Neural crest cell (in vitro differentiated cells): ENCODE measurements at regions not wholly inside any gene's neighbourhood (a gene's known extent, or its start where the extent isn't known, plus 50 kb on each side); places are given as distances from the start of the nearest gene placed in this dataset.
A peak's percentile ranks its signal among the peaks of the same experiment; 100 is the strongest.

Experiments
- DNase-seq: peaks from one replicate; pipeline ENCODE4 v3.0.0; 2021; ENCODE audit warnings: low read depth, mixed read lengths, low spot score
- H3K27ac Mint-ChIP-seq: one replicate; pipeline ENCODE4 v1.8.0; 2021; ENCODE audit warnings: mild to moderate bottlenecking, mixed read lengths; ENCODE audit not compliant: unreplicated experiment
- H3K27me3 Mint-ChIP-seq: 2 replicates; pipeline ENCODE4 v1.8.0; 2021; ENCODE audit warnings: low read depth, mild to moderate bottlenecking, mixed read lengths
- H3K36me3 Mint-ChIP-seq: 2 replicates; pipeline ENCODE4 v1.8.0; 2021; ENCODE audit warnings: low read depth, mild to moderate bottlenecking, mixed read lengths
- H3K4me1 Mint-ChIP-seq: 2 replicates; pipeline ENCODE4 v1.8.0; 2021; ENCODE audit warnings: mixed read lengths
- H3K4me3 Mint-ChIP-seq: one replicate; pipeline ENCODE4 v1.8.0; 2021; ENCODE audit warnings: mild to moderate bottlenecking, mixed read lengths
- H3K9me3 Mint-ChIP-seq: 2 replicates; pipeline ENCODE4 v1.8.0; 2021; ENCODE audit warnings: mixed read lengths
- TF ChIP-seq, protein P1 (sequence below): fragments of 200-600 bp; sonication (generic); conservative IDR thresholded peaks from 2 replicates; pipeline ENCODE4 v1.5.0; 2021; ENCODE audit warnings: antibody characterized with exemption, mild to moderate bottlenecking

DNA sequence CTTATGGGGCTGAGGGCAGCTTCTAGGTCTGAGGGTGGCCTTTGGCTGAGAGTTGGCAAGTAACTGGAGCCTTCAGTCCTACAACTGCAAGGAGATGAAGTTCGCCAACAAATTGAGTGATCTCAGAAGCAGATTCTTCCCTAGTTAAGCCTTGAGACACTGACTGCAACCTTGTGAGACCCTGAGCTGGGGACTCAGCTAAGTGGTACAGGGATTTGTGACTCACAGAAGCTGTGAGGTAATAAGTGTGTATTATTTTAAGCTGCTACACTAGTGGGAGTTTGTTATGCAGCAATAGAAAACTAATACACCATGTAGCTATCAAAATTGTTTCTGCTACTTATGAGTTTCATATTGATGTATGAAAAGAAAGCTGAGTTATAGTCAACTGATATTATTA, 279.2 kb downstream of the PIK3R1 start:
- H3K27me3 Mint-ChIP-seq, result no peaks in the 10 kb centered on the region
- TF ChIP-seq, protein P1, sequence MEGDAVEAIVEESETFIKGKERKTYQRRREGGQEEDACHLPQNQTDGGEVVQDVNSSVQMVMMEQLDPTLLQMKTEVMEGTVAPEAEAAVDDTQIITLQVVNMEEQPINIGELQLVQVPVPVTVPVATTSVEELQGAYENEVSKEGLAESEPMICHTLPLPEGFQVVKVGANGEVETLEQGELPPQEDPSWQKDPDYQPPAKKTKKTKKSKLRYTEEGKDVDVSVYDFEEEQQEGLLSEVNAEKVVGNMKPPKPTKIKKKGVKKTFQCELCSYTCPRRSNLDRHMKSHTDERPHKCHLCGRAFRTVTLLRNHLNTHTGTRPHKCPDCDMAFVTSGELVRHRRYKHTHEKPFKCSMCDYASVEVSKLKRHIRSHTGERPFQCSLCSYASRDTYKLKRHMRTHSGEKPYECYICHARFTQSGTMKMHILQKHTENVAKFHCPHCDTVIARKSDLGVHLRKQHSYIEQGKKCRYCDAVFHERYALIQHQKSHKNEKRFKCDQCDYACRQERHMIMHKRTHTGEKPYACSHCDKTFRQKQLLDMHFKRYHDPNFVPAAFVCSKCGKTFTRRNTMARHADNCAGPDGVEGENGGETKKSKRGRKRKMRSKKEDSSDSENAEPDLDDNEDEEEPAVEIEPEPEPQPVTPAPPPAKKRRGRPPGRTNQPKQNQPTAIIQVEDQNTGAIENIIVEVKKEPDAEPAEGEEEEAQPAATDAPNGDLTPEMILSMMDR, result no peak
- H3K36me3 Mint-ChIP-seq, result peaks cover 26% of the 10 kb centered on the region
- no peak for DNase-seq
- H3K4me1 Mint-ChIP-seq, result peaks cover 1% of the 10 kb centered on the region
- peaks cover 22% of the 10 kb centered on the region for H3K9me3 Mint-ChIP-seq
- no peak overlapping the region for H3K27ac Mint-ChIP-seq
- no peak overlapping the region for H3K4me3 Mint-ChIP-seq

DNA sequence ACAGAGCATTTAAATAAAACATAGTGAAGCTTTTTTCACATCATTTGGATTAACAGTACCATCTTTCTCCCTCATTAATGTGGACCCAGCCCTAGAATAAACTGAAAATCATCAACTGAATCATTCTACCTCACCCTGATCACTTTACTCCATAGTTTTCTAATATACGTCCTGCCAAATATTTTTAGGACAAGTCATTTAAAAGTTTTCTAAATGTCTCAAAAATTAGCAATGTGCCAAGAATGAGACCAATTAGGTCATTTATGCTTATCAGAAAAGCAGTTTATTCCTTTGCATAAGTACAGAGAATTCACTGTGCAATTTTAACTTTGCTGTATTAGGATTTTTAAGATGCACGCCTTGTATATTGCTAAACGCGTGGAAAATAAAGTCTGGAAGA, 284.4 kb downstream of the PIK3R1 start:
- Mint-ChIP-seq H3K27ac (peak overlapping the region; percentile 92), H3K4me1 (peaks cover 45% of the 10 kb centered on the region), H3K9me3 (peaks cover 26% of the 10 kb centered on the region), H3K4me3 (peak overlapping the region; percentile 35), H3K36me3 (peaks cover 34% of the 10 kb centered on the region), H3K27me3 (no peaks in the 10 kb centered on the region)
- TF ChIP-seq, protein P1, result no peak
- DNase-seq, result no peak

DNA sequence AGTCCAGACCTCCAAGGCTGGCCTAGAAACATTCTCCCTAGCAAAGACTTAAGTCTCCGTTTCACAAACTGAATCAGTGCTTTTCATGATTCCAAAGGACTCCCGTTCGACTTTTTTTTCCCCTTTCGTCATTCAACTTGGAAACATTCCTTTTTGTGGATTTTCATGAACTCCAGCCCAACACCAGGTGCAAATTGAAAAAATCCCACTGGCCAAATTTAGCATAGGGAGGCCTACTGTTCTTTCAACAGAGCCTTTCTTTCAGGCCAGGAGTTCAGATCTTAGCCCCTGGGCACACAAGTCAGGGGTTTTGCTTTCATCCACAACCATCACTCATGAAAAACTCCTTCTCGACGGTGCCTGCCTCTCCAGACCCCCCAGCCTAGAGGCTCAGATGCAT, 285.3 kb downstream of the PIK3R1 start:
- Mint-ChIP-seq H3K36me3 (peaks cover 28% of the 10 kb centered on the region), H3K4me3 (peak overlapping the region; percentile 78), H3K4me1 (peaks cover 54% of the 10 kb centered on the region), H3K27me3 (no peaks in the 10 kb centered on the region), H3K27ac (peak overlapping the region; percentile 87), H3K9me3 (peaks cover 26% of the 10 kb centered on the region)
- peak; percentile 20 for DNase-seq
- TF ChIP-seq, protein P1, result no peak

DNA sequence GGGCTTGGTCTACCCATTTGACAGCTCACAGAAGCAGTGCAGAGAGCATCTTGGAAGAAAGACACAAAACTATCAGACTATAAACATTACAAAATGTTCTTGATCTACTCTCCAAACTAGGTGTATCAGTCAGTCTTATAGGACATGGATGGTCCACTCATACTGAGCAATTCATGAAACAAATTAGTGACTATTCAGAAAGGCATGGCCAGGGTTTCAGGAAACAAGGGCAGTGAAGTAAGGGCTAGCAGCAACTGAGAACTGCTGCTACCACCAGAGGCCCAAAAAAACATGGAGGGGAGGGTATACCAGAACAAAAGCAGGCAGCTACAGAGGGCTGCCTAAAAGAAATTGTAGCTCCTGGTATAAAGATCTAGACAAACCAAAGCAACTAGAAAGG, 287.0 kb downstream of the PIK3R1 start:
- H3K27me3 Mint-ChIP-seq, result no peaks in the 10 kb centered on the region

DNA sequence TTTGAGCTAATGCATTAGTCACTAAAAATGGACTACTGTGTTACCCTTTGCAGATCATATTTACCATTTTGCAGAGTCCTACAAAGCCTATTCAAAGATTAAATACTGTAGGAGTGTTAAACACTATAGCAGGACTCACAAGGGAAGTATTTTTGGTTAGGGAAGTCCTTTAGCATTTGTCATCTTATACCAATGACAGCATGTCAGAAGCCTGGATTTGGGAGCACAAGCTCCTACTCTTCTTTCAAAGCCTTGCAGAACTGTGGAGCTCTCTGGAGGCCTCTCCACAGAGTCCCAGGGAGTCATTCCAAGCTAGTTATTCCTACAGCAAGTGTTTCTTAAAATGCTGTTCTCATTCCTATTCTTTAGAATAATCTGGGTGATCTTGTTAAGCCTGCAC, 288.8 kb downstream of the PIK3R1 start:
- TF ChIP-seq, protein P1, result no peak
- peaks cover 8% of the 10 kb centered on the region for H3K9me3 Mint-ChIP-seq
- H3K27ac Mint-ChIP-seq, result no peak overlapping the region
- H3K4me3 Mint-ChIP-seq, result no peak overlapping the region
- no peaks in the 10 kb centered on the region for H3K27me3 Mint-ChIP-seq
- peaks cover 8% of the 10 kb centered on the region for H3K36me3 Mint-ChIP-seq
- peaks cover 79% of the 10 kb centered on the region for H3K4me1 Mint-ChIP-seq
- DNase-seq, result no peak

More for the DNA sequence above, 287.0 kb downstream of the PIK3R1 start:
- no peak for DNase-seq
- Mint-ChIP-seq H3K4me3 (no peak overlapping the region), H3K27ac (no peak overlapping the region), H3K4me1 (peaks cover 71% of the 10 kb centered on the region), H3K9me3 (peaks cover 13% of the 10 kb centered on the region), H3K36me3 (peaks cover 18% of the 10 kb centered on the region)
- TF ChIP-seq, protein P1, result no peak
